Suprapubic skin (tissue), 4 donors: ENCODE measurements at regions not wholly inside any gene's neighbourhood (a gene's known extent, or its start where the extent isn't known, plus 50 kb on each side); places are given as distances from the start of the nearest gene placed in this dataset.
A peak's percentile ranks its signal among the peaks of the same experiment; 100 is the strongest.

Experiments used
- CTCF ChIP-seq, 2 donors: fragments of 200-600 bp in 1 of 2; fragments of 450-650 bp in 1 of 2; sonication (generic) in 1 of 2; IDR thresholded peaks; one replicate each; pipeline ENCODE4 v1.5.1; 2016 to 2019; ENCODE audit warnings: antibody characterized with exemption in 2 of 2, mild to moderate bottlenecking in 1 of 2, moderate library complexity in 1 of 2
- POLR2A ChIP-seq, 2 donors: fragments of 450-650 bp; IDR thresholded peaks; one replicate each; pipeline ENCODE4 v1.6.1; 2017; ENCODE audit warnings: antibody characterized with exemption in 2 of 2, mild to moderate bottlenecking in 2 of 2, moderate library complexity in 2 of 2
- POLR2AphosphoS5 ChIP-seq, 3 donors: sonication (generic); formaldehyde crosslinking; IDR thresholded peaks; one replicate each; pipeline ENCODE4 v1.6.1; 2017; ENCODE audit warnings: antibody characterized with exemption in 3 of 3

GRCh38 chr15:70512772-70513362, 250.5 kb downstream of the UACA start:
- TF ChIP-seq CTCF (IDR thresholded peaks at IDR 0.05) (peak in 1 of 2 donors; percentile 34), POLR2AphosphoS5 (IDR thresholded peaks at IDR 0.05) (no peak), POLR2A (IDR thresholded peaks at IDR 0.05) (no peak)
